Peyer's patch (tissue), 4 donors: ENCODE measurements at regions not wholly inside any gene's neighbourhood (a gene's known extent, or its start where the extent isn't known, plus 50 kb on each side); places are given as distances from the start of the nearest gene placed in this dataset.

ENCODE experiments used
- POLR2A ChIP-seq, 2 donors: fragments of 450-650 bp; IDR thresholded peaks; one replicate each; pipeline ENCODE4 v1.5.1; 2017; ENCODE audit warnings: antibody characterized with exemption in 2 of 2, mild to moderate bottlenecking in 2 of 2, moderate library complexity in 2 of 2
- TF ChIP-seq, protein P1 (sequence below), 6 experiments: fragments of 450-650 bp in 4 of 6; fragments of 200-600 bp in 2 of 6; sonication (generic) in 1 of 6; IDR thresholded peaks; one replicate each; pipeline ENCODE4 v1.5.1; 2017 to 2019; ENCODE audit warnings: antibody characterized with exemption in 6 of 6, mild to moderate bottlenecking in 3 of 6, moderate library complexity in 1 of 6

DNA sequence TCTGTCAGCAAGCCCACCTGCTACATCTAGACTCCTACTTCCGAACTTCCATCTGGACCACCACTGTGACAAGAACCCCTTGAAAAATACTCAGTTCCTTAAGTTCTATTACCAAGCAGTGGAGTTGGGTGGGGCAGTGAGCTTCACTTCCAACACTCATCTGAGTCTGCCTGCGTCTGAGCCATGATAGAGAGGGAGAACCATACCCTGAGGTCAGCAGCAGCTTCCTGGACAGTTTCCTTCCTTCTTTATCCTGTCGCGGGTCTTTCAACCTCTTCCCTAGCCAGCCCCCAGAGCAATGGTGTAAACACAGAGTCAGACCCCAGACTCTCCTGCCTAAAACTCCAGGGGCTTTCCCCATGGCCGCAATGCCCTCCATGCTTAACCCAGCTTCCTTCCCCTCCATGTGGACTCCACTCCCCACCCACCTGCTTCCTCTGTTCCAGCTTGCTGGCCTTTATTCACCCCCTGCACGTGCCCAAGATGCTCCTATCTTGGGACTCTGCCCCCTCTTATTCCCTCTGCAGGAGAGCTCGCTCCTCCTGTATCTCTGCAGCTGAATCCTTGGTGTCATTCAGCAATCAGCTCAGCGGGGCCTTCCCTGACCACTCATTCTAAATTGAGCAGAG, 211.2 kb downstream of the SHQ1 start:
- TF ChIP-seq, protein P1, sequence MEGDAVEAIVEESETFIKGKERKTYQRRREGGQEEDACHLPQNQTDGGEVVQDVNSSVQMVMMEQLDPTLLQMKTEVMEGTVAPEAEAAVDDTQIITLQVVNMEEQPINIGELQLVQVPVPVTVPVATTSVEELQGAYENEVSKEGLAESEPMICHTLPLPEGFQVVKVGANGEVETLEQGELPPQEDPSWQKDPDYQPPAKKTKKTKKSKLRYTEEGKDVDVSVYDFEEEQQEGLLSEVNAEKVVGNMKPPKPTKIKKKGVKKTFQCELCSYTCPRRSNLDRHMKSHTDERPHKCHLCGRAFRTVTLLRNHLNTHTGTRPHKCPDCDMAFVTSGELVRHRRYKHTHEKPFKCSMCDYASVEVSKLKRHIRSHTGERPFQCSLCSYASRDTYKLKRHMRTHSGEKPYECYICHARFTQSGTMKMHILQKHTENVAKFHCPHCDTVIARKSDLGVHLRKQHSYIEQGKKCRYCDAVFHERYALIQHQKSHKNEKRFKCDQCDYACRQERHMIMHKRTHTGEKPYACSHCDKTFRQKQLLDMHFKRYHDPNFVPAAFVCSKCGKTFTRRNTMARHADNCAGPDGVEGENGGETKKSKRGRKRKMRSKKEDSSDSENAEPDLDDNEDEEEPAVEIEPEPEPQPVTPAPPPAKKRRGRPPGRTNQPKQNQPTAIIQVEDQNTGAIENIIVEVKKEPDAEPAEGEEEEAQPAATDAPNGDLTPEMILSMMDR (IDR thresholded peaks at IDR 0.05): no peak
- no peak for TF ChIP-seq POLR2A (IDR thresholded peaks at IDR 0.05)
